22Rv1 (cell line): ENCODE measurements at regions not wholly inside any gene's neighbourhood (a gene's known extent, or its start where the extent isn't known, plus 50 kb on each side); places are given as distances from the start of the nearest gene placed in this dataset.

ENCODE experiments used
- H3K27ac ChIP-seq: fragments of 450-650 bp; 2 replicates; pipeline ENCODE4 v1.5.1; 2017
- ZFX ChIP-seq: fragments of 450-650 bp; IDR thresholded peaks from 2 replicates; pipeline ENCODE4 v1.6.1; 2017; ENCODE audit warnings: antibody characterized with exemption, borderline replicate concordance
- TF ChIP-seq, protein P1 (sequence below): fragments of 450-650 bp; IDR thresholded peaks from 2 replicates; pipeline ENCODE4 v1.5.1; 2017; ENCODE audit warnings: mild to moderate bottlenecking

DNA sequence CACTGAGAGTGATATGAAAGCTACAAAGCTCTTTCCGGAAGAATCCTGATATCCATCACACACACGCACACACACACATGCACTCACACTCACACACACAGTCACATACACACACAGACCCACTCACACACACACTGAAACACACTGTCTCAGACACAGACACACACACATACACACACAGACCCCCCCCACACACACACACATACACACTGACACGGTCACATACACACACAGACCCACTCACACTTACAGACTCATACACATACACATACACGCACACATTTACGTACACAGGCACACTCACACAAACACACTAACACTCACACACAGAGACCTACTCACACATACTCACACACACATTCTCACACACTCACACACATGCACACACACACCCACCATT lies 58.6 kb downstream of the LIG4 start:
- TF ChIP-seq ZFX = no peak
- TF ChIP-seq, protein P1, sequence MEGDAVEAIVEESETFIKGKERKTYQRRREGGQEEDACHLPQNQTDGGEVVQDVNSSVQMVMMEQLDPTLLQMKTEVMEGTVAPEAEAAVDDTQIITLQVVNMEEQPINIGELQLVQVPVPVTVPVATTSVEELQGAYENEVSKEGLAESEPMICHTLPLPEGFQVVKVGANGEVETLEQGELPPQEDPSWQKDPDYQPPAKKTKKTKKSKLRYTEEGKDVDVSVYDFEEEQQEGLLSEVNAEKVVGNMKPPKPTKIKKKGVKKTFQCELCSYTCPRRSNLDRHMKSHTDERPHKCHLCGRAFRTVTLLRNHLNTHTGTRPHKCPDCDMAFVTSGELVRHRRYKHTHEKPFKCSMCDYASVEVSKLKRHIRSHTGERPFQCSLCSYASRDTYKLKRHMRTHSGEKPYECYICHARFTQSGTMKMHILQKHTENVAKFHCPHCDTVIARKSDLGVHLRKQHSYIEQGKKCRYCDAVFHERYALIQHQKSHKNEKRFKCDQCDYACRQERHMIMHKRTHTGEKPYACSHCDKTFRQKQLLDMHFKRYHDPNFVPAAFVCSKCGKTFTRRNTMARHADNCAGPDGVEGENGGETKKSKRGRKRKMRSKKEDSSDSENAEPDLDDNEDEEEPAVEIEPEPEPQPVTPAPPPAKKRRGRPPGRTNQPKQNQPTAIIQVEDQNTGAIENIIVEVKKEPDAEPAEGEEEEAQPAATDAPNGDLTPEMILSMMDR = no peak
- H3K27ac ChIP-seq = no peak overlapping the region

DNA sequence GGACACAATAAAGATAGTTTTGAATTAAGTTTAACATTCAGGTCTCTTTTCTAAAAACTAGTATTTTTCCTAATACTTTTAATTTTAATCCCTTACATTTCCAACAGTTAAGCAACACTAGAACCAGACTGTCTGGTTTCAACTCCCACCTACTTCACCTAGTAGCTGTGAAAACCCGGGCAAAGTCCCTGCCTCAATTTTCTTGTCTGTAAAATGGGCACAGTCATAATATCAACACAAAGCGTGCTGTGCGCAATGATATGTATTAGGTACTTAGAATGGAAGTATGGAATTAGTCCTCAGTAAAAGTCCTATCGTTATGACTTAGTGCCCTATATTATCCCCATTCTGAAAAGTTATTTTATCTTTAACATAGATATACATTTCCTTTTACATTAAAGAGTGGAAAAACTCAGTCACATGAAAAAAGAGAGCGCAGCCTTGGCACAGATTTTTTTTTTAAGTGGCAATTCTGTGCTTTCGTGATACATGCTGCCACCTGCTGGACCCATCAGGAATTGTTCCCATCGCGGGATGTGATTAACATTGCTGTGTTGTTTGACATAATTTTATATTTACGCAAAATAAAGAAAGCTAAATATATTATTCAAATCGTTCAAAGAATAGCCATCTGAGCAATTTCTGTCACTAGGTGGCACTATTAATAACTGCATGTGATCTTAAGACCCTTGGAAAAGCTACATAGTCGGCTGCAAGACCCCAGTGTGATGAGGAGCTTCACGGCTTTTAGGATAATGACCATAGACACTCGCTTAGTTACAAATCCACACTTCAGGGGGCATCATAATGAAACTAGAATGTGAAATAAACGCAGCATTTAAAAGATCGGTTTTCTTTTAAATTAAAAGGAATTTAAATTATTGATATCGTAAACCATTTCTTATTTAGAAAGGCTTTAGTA lies 59.9 kb downstream of the LIG4 start:
- TF ChIP-seq ZFX = no peak
- TF ChIP-seq, protein P1 = peak; percentile 91
- H3K27ac ChIP-seq = no peak overlapping the region

DNA sequence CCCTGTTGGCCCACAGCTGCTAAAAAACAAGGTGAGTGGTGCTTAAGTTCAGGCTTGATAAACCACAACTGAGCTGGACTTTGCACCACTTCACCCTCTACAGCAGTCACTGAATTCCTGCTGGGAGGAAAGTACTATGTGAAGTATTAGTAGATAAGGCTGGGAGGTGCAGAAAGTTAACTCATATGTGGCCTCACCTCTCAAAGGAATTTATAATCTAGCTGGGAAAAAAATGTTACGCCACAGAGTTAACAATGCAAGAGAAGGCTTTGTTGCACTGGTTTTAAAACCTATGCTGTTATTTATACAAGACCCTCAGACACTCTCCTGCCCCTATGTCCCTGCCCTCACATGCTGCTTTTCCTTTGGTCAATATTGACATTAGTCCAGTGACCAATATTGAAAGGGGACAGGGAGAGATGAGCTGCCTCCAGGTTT lies 60.9 kb downstream of the LIG4 start:
- TF ChIP-seq ZFX = no peak
- TF ChIP-seq, protein P1 = no peak
- H3K27ac ChIP-seq = no peak overlapping the region

DNA sequence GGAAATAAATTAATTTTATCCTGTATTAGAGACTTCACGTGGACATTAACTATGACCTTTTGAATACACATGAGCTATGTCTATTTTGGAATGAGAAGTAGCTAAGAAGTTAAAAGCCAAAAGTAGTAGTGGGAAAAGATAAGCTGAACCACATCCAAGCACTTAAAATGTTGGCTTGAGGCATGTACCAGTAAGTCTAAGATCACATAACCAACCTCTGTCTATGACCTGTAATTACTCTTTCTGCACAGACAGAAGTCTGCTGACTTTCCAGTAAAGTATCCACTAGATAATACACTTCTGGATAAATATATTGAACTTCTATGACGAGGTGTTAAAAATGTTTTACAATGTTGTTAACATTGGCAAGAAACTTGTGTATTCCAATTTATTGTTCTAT lies 68.7 kb downstream of the LIG4 start:
- TF ChIP-seq ZFX = no peak
- TF ChIP-seq, protein P1 = no peak
- H3K27ac ChIP-seq = no peak overlapping the region

- no peak overlapping the region for H3K27ac ChIP-seq
- TF ChIP-seq, protein P1 = no peak
- no peak for TF ChIP-seq ZFX
These were observed 72.5 kb downstream of the LIG4 start for GRCh38 chr13:108142702-108143436.

- no peak for TF ChIP-seq ZFX
- TF ChIP-seq, protein P1 = no peak
These were observed 78.2 kb downstream of the LIG4 start for GRCh38 chr13:108137176-108137575.

GRCh38 chr13:108127406-108127805 lies 87.9 kb downstream of the LIG4 start:
- TF ChIP-seq ZFX = no peak
- TF ChIP-seq, protein P1 = no peak

More at GRCh38 chr13:108137176-108137575, 78.2 kb downstream of the LIG4 start:
- H3K27ac ChIP-seq = no peak overlapping the region

More at GRCh38 chr13:108127406-108127805, 87.9 kb downstream of the LIG4 start:
- H3K27ac ChIP-seq = no peak overlapping the region
